MCF 10A (cell line): ENCODE measurements at regions not wholly inside any gene's neighbourhood (a gene's known extent, or its start where the extent isn't known, plus 50 kb on each side); places are given as distances from the start of the nearest gene placed in this dataset.
"Not testable (repeated sequence)": the region's sequence is repeated elsewhere in the genome, so short reads cannot be mapped to it uniquely, and the experiment has no call there.

ENCODE experiments used
- BruUV-seq: library from RNA; stranded (reverse); fragments of 400-500 nt; replicated peaks from 2 replicates; lab custom pipeline; 2021; lab: Mats Ljungman, UMichigan
- CTCF ChIA-PET: fragments of 300-600 bp; sonication (Branson Sonifier 250); formaldehyde crosslinking; extraction: SDS; loops from one replicate; lab custom pipeline; 2021; ENCODE audit warnings: antibody characterized with exemption, inconsistent platforms; lab: Yijun Ruan, JAX
- POLR2A ChIA-PET: fragments of 300-600, 350-650 bp; sonication (Branson Sonifier 250); formaldehyde crosslinking; extraction: SDS; loops from one replicate; lab custom pipeline; 2020; ENCODE audit warnings: antibody characterized with exemption, inconsistent platforms; lab: Yijun Ruan, JAX
- DNase-seq: peaks from one replicate; pipeline ENCODE4 v3.0.0-alpha.2; 2018; ENCODE audit not compliant: unreplicated experiment
- H3K27ac Mint-ChIP-seq: one replicate; pipeline ENCODE4 v1.8.0; 2022; ENCODE audit warnings: mild to moderate bottlenecking, low read depth, mixed read lengths; ENCODE audit not compliant: unreplicated experiment
- H3K27me3 Mint-ChIP-seq: one replicate; pipeline ENCODE4 v1.8.0; 2022; ENCODE audit warnings: mixed read lengths; ENCODE audit not compliant: insufficient read depth, unreplicated experiment
- H3K36me3 Mint-ChIP-seq: one replicate; pipeline ENCODE4 v1.8.0; 2022; ENCODE audit warnings: mild to moderate bottlenecking, moderate library complexity, mixed read lengths; ENCODE audit not compliant: insufficient read depth, unreplicated experiment
- H3K4me1 Mint-ChIP-seq: one replicate; pipeline ENCODE4 v1.8.0; 2022; ENCODE audit warnings: mixed read lengths; ENCODE audit not compliant: insufficient read depth, unreplicated experiment
- H3K4me3 Mint-ChIP-seq: one replicate; pipeline ENCODE4 v1.8.0; 2022; ENCODE audit warnings: mild to moderate bottlenecking, moderate library complexity, mixed read lengths; ENCODE audit not compliant: unreplicated experiment
- H3K9me3 Mint-ChIP-seq: one replicate; pipeline ENCODE4 v1.8.0; 2022; ENCODE audit warnings: mixed read lengths; ENCODE audit not compliant: unreplicated experiment
- CTCF ChIP-seq: fragments of 200-600 bp; IDR thresholded peaks from one replicate; pipeline ENCODE4 v1.8.0; 2022; ENCODE audit warnings: antibody characterized with exemption, mild to moderate bottlenecking; ENCODE audit not compliant: unreplicated experiment
- intact Hi-C: fragments of 100-400 bp; cut with micrococcal nuclease; formaldehyde crosslinking; loops from 2 replicates; pipeline ENCODE4 v1.14.1; 2022

DNA sequence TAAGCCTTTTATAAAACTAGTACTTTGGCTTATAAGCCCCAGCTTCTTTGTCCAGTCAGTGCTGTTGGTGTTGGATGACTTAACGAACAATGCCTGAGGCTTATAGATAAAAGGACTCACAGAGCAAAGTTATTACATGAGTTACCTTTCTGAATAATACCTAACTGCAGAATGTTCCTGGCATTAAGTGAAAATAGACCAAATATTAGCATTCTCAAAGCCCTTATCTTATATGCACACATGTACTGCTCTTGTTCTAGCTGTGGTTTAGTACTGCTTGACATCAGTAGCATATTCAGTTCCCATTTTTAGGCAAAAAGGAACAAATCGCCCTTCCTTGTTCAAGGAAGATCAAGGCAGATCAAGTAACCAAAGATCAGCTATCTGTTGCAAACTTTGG lies 131.6 kb downstream of the ZNF330 start:
- ChIA-PET CTCF (interaction anchor here (0.6 kb wide), 2 partner anchors 1459 to 1530 kb away, joined by 3 read pairs; no protein-coding TSS in a partner anchor), POLR2A (interaction anchor here (0.7 to 0.8 kb wide), 2 partner anchors 173 to 743 kb away, joined by 3 read pairs; no protein-coding TSS in a partner anchor)
- TF ChIP-seq CTCF = no peak
- no peak overlapping the region for H3K4me3 Mint-ChIP-seq
- H3K9me3 Mint-ChIP-seq = peaks cover 9% of the 10 kb centered on the region
- H3K27ac Mint-ChIP-seq = no peak overlapping the region
- no peaks in the 10 kb centered on the region for H3K36me3 Mint-ChIP-seq
- peaks cover 16% of the 10 kb centered on the region for H3K4me1 Mint-ChIP-seq
- intact Hi-C loops = no loop called here
- H3K27me3 Mint-ChIP-seq = no peaks in the 10 kb centered on the region
- BruUV-seq = no TSS peak
- DNase-seq = no peak

DNA sequence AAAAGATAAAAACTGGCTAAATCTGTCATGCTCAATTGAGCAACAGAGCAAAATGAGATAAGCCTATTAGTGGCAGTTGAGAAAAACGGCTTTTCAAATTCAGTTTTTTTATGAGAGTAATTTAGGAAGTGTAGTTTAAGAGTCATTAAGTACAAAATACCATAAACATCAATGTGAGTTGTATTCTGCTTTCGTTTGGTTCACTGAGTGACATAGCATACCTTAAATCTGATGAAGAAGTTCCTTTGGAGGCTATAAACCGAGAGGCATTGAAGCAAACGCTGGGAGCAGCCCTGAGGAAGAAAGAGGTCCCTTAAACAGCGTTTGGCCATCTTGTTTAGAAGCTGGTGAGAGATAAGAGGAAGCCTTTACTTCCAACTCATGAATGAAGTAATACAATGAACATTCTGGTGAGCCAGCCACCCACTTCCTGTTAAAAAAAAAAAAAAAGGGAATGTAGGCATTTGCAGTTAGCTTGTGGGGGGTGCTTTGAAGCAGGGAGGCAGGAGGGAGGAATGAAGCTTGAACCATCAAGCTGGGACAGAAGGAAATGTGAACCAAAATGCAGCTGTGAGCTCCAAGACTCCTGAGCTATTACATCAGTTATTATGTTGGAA lies 132.3 kb downstream of the ZNF330 start:
- H3K4me1 Mint-ChIP-seq = peaks cover 16% of the 10 kb centered on the region
- H3K27ac Mint-ChIP-seq = peak overlapping the region; percentile 32
- no peak for DNase-seq
- intact Hi-C loops = no loop called here
- peaks cover 9% of the 10 kb centered on the region for H3K9me3 Mint-ChIP-seq
- no peak overlapping the region for H3K4me3 Mint-ChIP-seq
- BruUV-seq = no TSS peak
- H3K27me3 Mint-ChIP-seq = no peaks in the 10 kb centered on the region
- no peaks in the 10 kb centered on the region for H3K36me3 Mint-ChIP-seq
- TF ChIP-seq CTCF = no peak
- POLR2A ChIA-PET = interaction anchor here (1.1 kb wide), 1 partner anchor 19 kb away, joined by 3 read pairs; no protein-coding TSS in a partner anchor
- CTCF ChIA-PET = interaction anchor here (1.1 kb wide), 1 partner anchor 359 kb away, joined by 3 read pairs; no protein-coding TSS in a partner anchor

GRCh38 chr4:141356321-141356962 lies 135.7 kb downstream of the ZNF330 start:
- H3K36me3 Mint-ChIP-seq = peaks cover 8% of the 10 kb centered on the region
- no peak for TF ChIP-seq CTCF
- no peaks in the 10 kb centered on the region for H3K27me3 Mint-ChIP-seq
- peaks cover 10% of the 10 kb centered on the region for H3K4me1 Mint-ChIP-seq
- POLR2A ChIA-PET = no interaction called here
- peaks cover 16% of the 10 kb centered on the region for H3K9me3 Mint-ChIP-seq
- no peak for DNase-seq
- H3K27ac Mint-ChIP-seq = no peak overlapping the region
- CTCF ChIA-PET = interaction anchor here (0.7 to 3.1 kb wide), 2 partner anchors 10 to 1537 kb away, joined by 5 to 11 read pairs; no protein-coding TSS in a partner anchor
- intact Hi-C loops = no loop called here
- no peak overlapping the region for H3K4me3 Mint-ChIP-seq
- no TSS peak for BruUV-seq

GRCh38 chr4:141356963-141357335 lies 136.3 kb downstream of the ZNF330 start:
- no TSS peak for BruUV-seq
- Mint-ChIP-seq H3K27ac (no peak overlapping the region), H3K9me3 (peaks cover 16% of the 10 kb centered on the region), H3K4me1 (peaks cover 10% of the 10 kb centered on the region), H3K27me3 (no peaks in the 10 kb centered on the region), H3K36me3 (peaks cover 8% of the 10 kb centered on the region), H3K4me3 (no peak overlapping the region)
- POLR2A ChIA-PET = no interaction called here
- intact Hi-C loops = no loop called here
- TF ChIP-seq CTCF = no peak
- CTCF ChIA-PET = interaction anchor here (0.7 to 3.1 kb wide), 2 partner anchors 11 to 1537 kb away, joined by 5 to 11 read pairs; no protein-coding TSS in a partner anchor
- DNase-seq = no peak

- CTCF ChIA-PET, H3K27ac Mint-ChIP-seq, H3K27me3 Mint-ChIP-seq, H3K9me3 Mint-ChIP-seq, H3K4me1 Mint-ChIP-seq, H3K36me3 Mint-ChIP-seq, BruUV-seq, intact Hi-C loops, H3K4me3 Mint-ChIP-seq, DNase-seq: not testable (repeated sequence)
- POLR2A ChIA-PET = interaction anchor here (0.7 kb wide), 1 partner anchor 46 kb away, joined by 4 read pairs; no protein-coding TSS in a partner anchor
These were observed 147.5 kb downstream of the ZNF330 start for GRCh38 chr4:141368241-141368640.
